Upper lobe of left lung (tissue), 4 donors: ENCODE measurements at regions not wholly inside any gene's neighbourhood (a gene's known extent, or its start where the extent isn't known, plus 50 kb on each side); places are given as distances from the start of the nearest gene placed in this dataset.

ENCODE experiments used
- CTCF ChIP-seq, 6 experiments: fragments of 450-650 bp in 4 of 6; fragments of 200-600 bp in 2 of 6; sonication (generic) in 2 of 6; IDR thresholded peaks; one replicate each; pipeline ENCODE4 v1.5.1; 2016 to 2019; ENCODE audit warnings: antibody characterized with exemption in 6 of 6
- EP300 ChIP-seq, 4 donors: sonication (generic); formaldehyde crosslinking; IDR thresholded peaks; one replicate each; pipeline ENCODE4 v1.5.1; 2017; ENCODE audit warnings: antibody characterized with exemption in 4 of 4, control low read depth in 2 of 4
- POLR2A ChIP-seq, 4 donors: fragments of 450-650 bp; IDR thresholded peaks; one replicate each; pipeline ENCODE4 v1.5.1; 2016 to 2017; ENCODE audit warnings: antibody characterized with exemption in 4 of 4, mild to moderate bottlenecking in 2 of 4
- POLR2AphosphoS5 ChIP-seq, 2 donors: sonication (generic); formaldehyde crosslinking; IDR thresholded peaks; one replicate each; pipeline ENCODE4 v1.5.1; 2017; ENCODE audit warnings: antibody characterized with exemption in 2 of 2

GRCh38 chr1:58880592-58880991 lies 96.7 kb upstream of the JUN start:
- TF ChIP-seq CTCF (IDR thresholded peaks at IDR 0.05): no peak
- no peak for TF ChIP-seq POLR2A (IDR thresholded peaks at IDR 0.05)
- TF ChIP-seq EP300 (IDR thresholded peaks at IDR 0.05): no peak
- no peak for TF ChIP-seq POLR2AphosphoS5 (IDR thresholded peaks at IDR 0.05)
